ENCODE measurements at regions not wholly inside any gene's neighbourhood (a gene's known extent, or its start where the extent isn't known, plus 50 kb on each side); places are given as distances from the start of the nearest gene placed in this dataset.

- Histone ChIP-seq H3K27ac (no peak overlapping the region), H3K9me3 (no peaks in the 10 kb centered on the region), H3K4me1 (ENCODE audit: insufficient read depth) (no peaks in the 10 kb centered on the region), H3K36me3 (no peaks in the 10 kb centered on the region), H3K27me3 (no peaks in the 10 kb centered on the region), H3K4me3 (no peak overlapping the region)
- TF ChIP-seq EP300 (IDR thresholded peaks at IDR 0.05) (no peak), POLR2A (IDR thresholded peaks at IDR 0.05) (no peak)
- TF ChIP-seq, protein P1, sequence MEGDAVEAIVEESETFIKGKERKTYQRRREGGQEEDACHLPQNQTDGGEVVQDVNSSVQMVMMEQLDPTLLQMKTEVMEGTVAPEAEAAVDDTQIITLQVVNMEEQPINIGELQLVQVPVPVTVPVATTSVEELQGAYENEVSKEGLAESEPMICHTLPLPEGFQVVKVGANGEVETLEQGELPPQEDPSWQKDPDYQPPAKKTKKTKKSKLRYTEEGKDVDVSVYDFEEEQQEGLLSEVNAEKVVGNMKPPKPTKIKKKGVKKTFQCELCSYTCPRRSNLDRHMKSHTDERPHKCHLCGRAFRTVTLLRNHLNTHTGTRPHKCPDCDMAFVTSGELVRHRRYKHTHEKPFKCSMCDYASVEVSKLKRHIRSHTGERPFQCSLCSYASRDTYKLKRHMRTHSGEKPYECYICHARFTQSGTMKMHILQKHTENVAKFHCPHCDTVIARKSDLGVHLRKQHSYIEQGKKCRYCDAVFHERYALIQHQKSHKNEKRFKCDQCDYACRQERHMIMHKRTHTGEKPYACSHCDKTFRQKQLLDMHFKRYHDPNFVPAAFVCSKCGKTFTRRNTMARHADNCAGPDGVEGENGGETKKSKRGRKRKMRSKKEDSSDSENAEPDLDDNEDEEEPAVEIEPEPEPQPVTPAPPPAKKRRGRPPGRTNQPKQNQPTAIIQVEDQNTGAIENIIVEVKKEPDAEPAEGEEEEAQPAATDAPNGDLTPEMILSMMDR (IDR thresholded peaks at IDR 0.05) = no peak
- WGBS, 3 donors = 4 to 24% (median 17%) methylated on average over 2 of the region's 2 CpGs
- intact Hi-C loops (cut with DNase I) = no loop called here
- DNase-seq = no peak
These were observed 256.2 kb downstream of the CLIC5 start for GRCh38 chr6:45759472-45759810.

- WGBS, 3 donors = 77 to 79% (median 79%) methylated on average over 15 of the region's 15 CpGs
- Histone ChIP-seq H3K27ac (no peak overlapping the region), H3K36me3 (no peaks in the 10 kb centered on the region), H3K27me3 (no peaks in the 10 kb centered on the region), H3K9me3 (no peaks in the 10 kb centered on the region), H3K4me3 (no peak overlapping the region), H3K4me1 (ENCODE audit: insufficient read depth) (no peaks in the 10 kb centered on the region)
- DNase-seq = no peak
- intact Hi-C loops (cut with DNase I) = no loop called here
- TF ChIP-seq EP300 (IDR thresholded peaks at IDR 0.05) = no peak
- TF ChIP-seq, protein P1 (IDR thresholded peaks at IDR 0.05) = no peak
These were observed 256.7 kb downstream of the CLIC5 start for GRCh38 chr6:45758787-45759471.

- Histone ChIP-seq H3K36me3 (no peaks in the 10 kb centered on the region), H3K27ac (no peak overlapping the region), H3K27me3 (no peaks in the 10 kb centered on the region), H3K4me3 (no peak overlapping the region), H3K4me1 (ENCODE audit: insufficient read depth) (no peaks in the 10 kb centered on the region), H3K9me3 (no peaks in the 10 kb centered on the region)
- DNase-seq = no peak
- intact Hi-C loops (cut with DNase I) = no loop called here
- WGBS, 3 donors = 70 to 78% (median 73%) methylated on average over 3 of the region's 3 CpGs
- TF ChIP-seq EP300 (IDR thresholded peaks at IDR 0.05) (no peak), POLR2A (IDR thresholded peaks at IDR 0.05) (no peak)
- TF ChIP-seq, protein P1 (IDR thresholded peaks at IDR 0.05) = no peak
These were observed 258.1 kb downstream of the CLIC5 start for GRCh38 chr6:45757443-45758130.

- intact Hi-C loops (cut with DNase I) = no loop called here
These were observed 259.1 kb downstream of the CLIC5 start for GRCh38 chr6:45756606-45757005.

More at GRCh38 chr6:45756606-45757005, 259.1 kb downstream of the CLIC5 start:
- Histone ChIP-seq H3K4me1 (ENCODE audit: insufficient read depth) (no peaks in the 10 kb centered on the region), H3K27ac (no peak overlapping the region), H3K9me3 (no peaks in the 10 kb centered on the region), H3K36me3 (no peaks in the 10 kb centered on the region), H3K27me3 (no peaks in the 10 kb centered on the region), H3K4me3 (no peak overlapping the region)
- no peak for DNase-seq
- TF ChIP-seq, protein P1 (IDR thresholded peaks at IDR 0.05) = no peak
- TF ChIP-seq EP300 (IDR thresholded peaks at IDR 0.05) = no peak
- no peak for TF ChIP-seq POLR2A (IDR thresholded peaks at IDR 0.05)
- 70 to 78% (median 71%) methylated on average over 3 of the region's 3 CpGs for WGBS, 3 donors

All from ovary (tissue), 7 donors.